Left renal pelvis (tissue), 4 donors: ENCODE measurements at regions not wholly inside any gene's neighbourhood (a gene's known extent, or its start where the extent isn't known, plus 50 kb on each side); places are given as distances from the start of the nearest gene placed in this dataset.

ENCODE experiments used
- DNase-seq, 4 donors: peaks; one replicate each; pipeline ENCODE4 v3.0.0-alpha.2; 2013; ENCODE audit warnings: low read depth in 4 of 4, low spot score in 3 of 4

- DNase-seq, result no peak
Observed at GRCh38 chr1:90412563-90412962, 304.5 kb downstream of the BARHL2 start.

- DNase-seq, result no peak
Observed at GRCh38 chr1:90411185-90411584, 305.9 kb downstream of the BARHL2 start.

- DNase-seq, result no peak
Observed at GRCh38 chr1:90407737-90408136, 309.4 kb downstream of the BARHL2 start.

- no peak for DNase-seq
Observed at GRCh38 chr1:90405726-90406125, 311.4 kb downstream of the BARHL2 start.

GRCh38 chr1:90402893-90403849, 313.9 kb downstream of the BARHL2 start:
- no peak for DNase-seq

- DNase-seq, result no peak
Observed at GRCh38 chr1:90400131-90400530, 317.0 kb downstream of the BARHL2 start.

- no peak for DNase-seq
Observed at GRCh38 chr1:90396917-90397316, 320.2 kb downstream of the BARHL2 start.

- no peak for DNase-seq
Observed at GRCh38 chr1:90394247-90394646, 322.9 kb downstream of the BARHL2 start.

GRCh38 chr1:90393025-90393424, 324.1 kb downstream of the BARHL2 start:
- no peak for DNase-seq

- DNase-seq, result no peak
Observed at GRCh38 chr1:90391126-90391525, 326.0 kb downstream of the BARHL2 start.

- DNase-seq, result no peak
Observed at GRCh38 chr1:90387805-90388204, 329.3 kb downstream of the BARHL2 start.

GRCh38 chr1:90386899-90387720, 330.0 kb downstream of the BARHL2 start:
- no peak for DNase-seq

- DNase-seq, result peak in 1 of 4 donors; percentile 3
Observed at GRCh38 chr1:90384193-90384592, 332.9 kb downstream of the BARHL2 start.

GRCh38 chr1:90382161-90382560, 334.9 kb downstream of the BARHL2 start:
- no peak for DNase-seq

GRCh38 chr1:90381598-90381997, 335.5 kb downstream of the BARHL2 start:
- DNase-seq, result no peak

- no peak for DNase-seq
Observed at GRCh38 chr1:90371448-90371813, 345.7 kb downstream of the BARHL2 start.

GRCh38 chr1:90370686-90371447, 346.2 kb downstream of the BARHL2 start:
- no peak for DNase-seq

- no peak for DNase-seq
Observed at GRCh38 chr1:90362163-90362562, 354.9 kb downstream of the BARHL2 start.

- no peak for DNase-seq
Observed at GRCh38 chr1:90361026-90361425, 356.1 kb downstream of the BARHL2 start.

GRCh38 chr1:90359994-90360393, 357.1 kb downstream of the BARHL2 start:
- no peak for DNase-seq

- DNase-seq, result no peak
Observed at GRCh38 chr1:90358448-90358847, 358.7 kb downstream of the BARHL2 start.
